IPS-20b (cell line): ENCODE measurements at regions not wholly inside any gene's neighbourhood (a gene's known extent, or its start where the extent isn't known, plus 50 kb on each side); places are given as distances from the start of the nearest gene placed in this dataset.
"Not testable (repeated sequence)": the region's sequence is repeated elsewhere in the genome, so short reads cannot be mapped to it uniquely, and the experiment has no call there.

Experiments used
- H3K27ac ChIP-seq: one replicate; pipeline ENCODE4 v1.5.1; 2013; ENCODE audit warnings: low read length
- H3K27me3 ChIP-seq: 2 replicates; pipeline ENCODE4 v1.6.1; 2013; ENCODE audit warnings: mild to moderate bottlenecking, low read length, inconsistent platforms; ENCODE audit not compliant: insufficient read depth
- H3K36me3 ChIP-seq: 2 replicates; pipeline ENCODE4 v1.6.1; 2013; ENCODE audit warnings: low read depth, mild to moderate bottlenecking, inconsistent platforms, low read length, moderate library complexity; ENCODE audit not compliant: insufficient read depth
- H3K4me1 ChIP-seq: 2 replicates; pipeline ENCODE4 v1.6.1; 2013; ENCODE audit warnings: mild to moderate bottlenecking, control low read depth, inconsistent platforms, low read length, moderate library complexity; ENCODE audit not compliant: insufficient read depth
- H3K4me3 ChIP-seq: 2 replicates; pipeline ENCODE4 v1.5.1; 2013; ENCODE audit warnings: mild to moderate bottlenecking, low read length, inconsistent platforms
- H3K9ac ChIP-seq: 2 replicates; pipeline ENCODE4 v1.6.1; 2013; ENCODE audit warnings: low read depth, mild to moderate bottlenecking, inconsistent platforms, low read length, moderate library complexity
- H3K9me3 ChIP-seq: 2 replicates; pipeline ENCODE4 v1.6.1; 2013; ENCODE audit warnings: mild to moderate bottlenecking, low read depth, low read length, inconsistent platforms; ENCODE audit not compliant: insufficient read depth

GRCh38 chr15:20352241-20353200, 189.1 kb downstream of the GOLGA6L6 start:
- Histone ChIP-seq H3K9ac (no peak overlapping the region), H3K4me1 (no peaks in the 10 kb centered on the region), H3K9me3 (peaks cover 98% of the 10 kb centered on the region), H3K27ac (no peak overlapping the region), H3K27me3 (no peaks in the 10 kb centered on the region), H3K36me3 (no peaks in the 10 kb centered on the region), H3K4me3 (no peak overlapping the region)

- H3K36me3 ChIP-seq, result no peaks in the 10 kb centered on the region
- H3K27me3 ChIP-seq, result no peaks in the 10 kb centered on the region
- H3K9me3 ChIP-seq, result peaks cover 98% of the 10 kb centered on the region
- H3K27ac ChIP-seq, result no peak overlapping the region
- no peak overlapping the region for H3K9ac ChIP-seq
- H3K4me1 ChIP-seq, result no peaks in the 10 kb centered on the region
- no peak overlapping the region for H3K4me3 ChIP-seq
These were observed 190.1 kb downstream of the GOLGA6L6 start for GRCh38 chr15:20351448-20351971.

GRCh38 chr15:20349774-20350498, 191.7 kb downstream of the GOLGA6L6 start:
- Histone ChIP-seq H3K27ac (no peak overlapping the region), H3K36me3 (no peaks in the 10 kb centered on the region), H3K9ac (no peak overlapping the region), H3K4me1 (no peaks in the 10 kb centered on the region), H3K4me3 (no peak overlapping the region), H3K9me3 (peaks cover 100% of the 10 kb centered on the region), H3K27me3 (no peaks in the 10 kb centered on the region)

GRCh38 chr15:20348900-20349773, 192.5 kb downstream of the GOLGA6L6 start:
- Histone ChIP-seq H3K4me1 (no peaks in the 10 kb centered on the region), H3K9ac (no peak overlapping the region), H3K9me3 (peaks cover 100% of the 10 kb centered on the region)

GRCh38 chr15:20348291-20348899, 193.2 kb downstream of the GOLGA6L6 start:
- Histone ChIP-seq H3K36me3 (no peaks in the 10 kb centered on the region), H3K4me1 (no peaks in the 10 kb centered on the region), H3K27me3 (no peaks in the 10 kb centered on the region), H3K4me3 (no peak overlapping the region; the same call in 1 of the 2 replicates), H3K9ac (no peak overlapping the region), H3K27ac (no peak overlapping the region), H3K9me3 (peaks cover 98% of the 10 kb centered on the region)

More at GRCh38 chr15:20348900-20349773, 192.5 kb downstream of the GOLGA6L6 start:
- Histone ChIP-seq H3K27ac (no peak overlapping the region), H3K27me3 (no peaks in the 10 kb centered on the region), H3K36me3 (no peaks in the 10 kb centered on the region), H3K4me3 (no peak overlapping the region; the same call in 1 of the 2 replicates)

- Histone ChIP-seq H3K9ac (no peak overlapping the region), H3K9me3 (peaks cover 85% of the 10 kb centered on the region), H3K27me3 (no peaks in the 10 kb centered on the region), H3K4me3 (no peak overlapping the region), H3K27ac (no peak overlapping the region), H3K36me3 (no peaks in the 10 kb centered on the region), H3K4me1 (no peaks in the 10 kb centered on the region)
These were observed 195.4 kb downstream of the GOLGA6L6 start for GRCh38 chr15:20346082-20346805.

GRCh38 chr15:20345401-20345958, 196.1 kb downstream of the GOLGA6L6 start:
- Histone ChIP-seq H3K36me3 (no peaks in the 10 kb centered on the region), H3K27me3 (no peaks in the 10 kb centered on the region), H3K9ac (no peak overlapping the region), H3K9me3 (peaks cover 84% of the 10 kb centered on the region), H3K4me3 (no peak overlapping the region), H3K27ac (no peak overlapping the region), H3K4me1 (no peaks in the 10 kb centered on the region)

GRCh38 chr15:20344601-20345400, 196.8 kb downstream of the GOLGA6L6 start:
- Histone ChIP-seq H3K9me3 (peaks cover 84% of the 10 kb centered on the region), H3K27me3 (no peaks in the 10 kb centered on the region), H3K9ac (no peak overlapping the region), H3K27ac (no peak overlapping the region), H3K4me3 (no peak overlapping the region; the same call in 1 of the 2 replicates), H3K4me1 (no peaks in the 10 kb centered on the region), H3K36me3 (no peaks in the 10 kb centered on the region)

GRCh38 chr15:20343395-20344211, 198.0 kb downstream of the GOLGA6L6 start:
- H3K9me3 ChIP-seq, result peaks cover 83% of the 10 kb centered on the region
- H3K36me3 ChIP-seq, H3K4me1 ChIP-seq, H3K9ac ChIP-seq, H3K27me3 ChIP-seq, H3K4me3 ChIP-seq, H3K27ac ChIP-seq: not testable (repeated sequence)
